ENCODE measurements at regions not wholly inside any gene's neighbourhood (a gene's known extent, or its start where the extent isn't known, plus 50 kb on each side); places are given as distances from the start of the nearest gene placed in this dataset.
"Not testable (repeated sequence)": the region's sequence is repeated elsewhere in the genome, so short reads cannot be mapped to it uniquely, and the experiment has no call there.

GRCh38 chr20:40968816-40969562 is 59.6 kb upstream of the TOP1 start (continued):
- TF ChIP-seq KMT2B (CRISPR knock-in tag; IDR thresholded peaks at IDR 0.05), result peak; percentile 50; the same call in 1 of the 2 replicates
- peak; percentile 80 for TF ChIP-seq ZBED4 (CRISPR knock-in tag; IDR thresholded peaks at IDR 0.05; ENCODE audit: borderline replicate concordance)
- 0 out of 3 replicates have a peak, but pooled peaks have one; percentile 13 for TF ChIP-seq MXI1 (IDR thresholded peaks at IDR 0.05; ENCODE audit: borderline replicate concordance, low read depth, low read length)
- peak; percentile 48; the same call in 1 of the 2 replicates for TF ChIP-seq ZNF557 (CRISPR knock-in tag; IDR thresholded peaks at IDR 0.05)
- TF ChIP-seq ZNF782 (CRISPR knock-in tag; IDR thresholded peaks at IDR 0.05; ENCODE audit: borderline replicate concordance), result 0 out of 2 replicates have a peak, but pooled peaks have one; percentile 38
- not testable (repeated sequence) for TF ChIP-seq SOX6 (IDR thresholded peaks at IDR 0.05)
- TF ChIP-seq SOX6 (CRISPR knock-in tag; IDR thresholded peaks at IDR 0.05), result peak; percentile 59
- peak; percentile 50; the same call in 1 of the 2 replicates for TF ChIP-seq BCL3 (CRISPR knock-in tag; IDR thresholded peaks at IDR 0.05)
- TF ChIP-seq SP4 (CRISPR knock-in tag; IDR thresholded peaks at IDR 0.05), result 0 out of 2 replicates have a peak, but pooled peaks have one; percentile 29
- TF ChIP-seq ELF1 (CRISPR knock-in tag; IDR thresholded peaks at IDR 0.05), result peak; percentile 9; the same call in 1 of the 2 replicates
- TF ChIP-seq ZNF768 (CRISPR knock-in tag; IDR thresholded peaks at IDR 0.05), result peak; percentile 35; the same call in 1 of the 2 replicates
- peak; percentile 98 for TF ChIP-seq RAD21 (CRISPR knock-in tag; IDR thresholded peaks at IDR 0.05)
- TF ChIP-seq ZNF407 (CRISPR knock-in tag; IDR thresholded peaks at IDR 0.05; ENCODE audit: not compliant biosample characterization), result peak; percentile 53
- TF ChIP-seq ZNF567 (CRISPR knock-in tag; IDR thresholded peaks at IDR 0.05; ENCODE audit: borderline replicate concordance), result 0 out of 2 replicates have a peak, but pooled peaks have one; percentile 59
